ENCODE measurements at regions not wholly inside any gene's neighbourhood (a gene's known extent, or its start where the extent isn't known, plus 50 kb on each side); places are given as distances from the start of the nearest gene placed in this dataset.

GRCh38 chr20:6495907-6496306 lies 271.6 kb upstream of the BMP2 start:
- TF ChIP-seq CTCF (IDR thresholded peaks at IDR 0.05; ENCODE audit: insufficient read depth, low read length, poor library complexity, severe bottlenecking): no peak
- no peak for TF ChIP-seq EZH2phosphoT487 (conservative IDR thresholded peaks at IDR 0.05; ENCODE audit: low read length)

Measured in SU-DHL-6 (cell line).